Lower leg skin (tissue), 4 donors: ENCODE measurements at regions not wholly inside any gene's neighbourhood (a gene's known extent, or its start where the extent isn't known, plus 50 kb on each side); places are given as distances from the start of the nearest gene placed in this dataset.

Source experiments
- DNase-seq, 2 donors: peaks; one replicate each; pipeline ENCODE4 v3.0.0-alpha.2; 2019; ENCODE audit warnings: low spot score in 2 of 2
- H3K4me3 ChIP-seq: fragments of 200-600 bp; sonication (generic); 2 replicates; pipeline ENCODE4 v1.5.1; 2017; ENCODE audit warnings: mild to moderate bottlenecking, low read depth; ENCODE audit not compliant: poor library complexity, severe bottlenecking
- POLR2A ChIP-seq, 2 donors: fragments of 450-650 bp; IDR thresholded peaks; one replicate each; pipeline ENCODE4 v1.6.1; 2016 to 2017; ENCODE audit warnings: antibody characterized with exemption in 2 of 2, mild to moderate bottlenecking in 1 of 2, moderate library complexity in 1 of 2
- WGBS, 2 donors: methylation state at CpG; one replicate each; pipeline ENCODE4 v1.1.5; 2018; 5-methylcytosine and 5-hydroxymethylcytosine counted together
- intact Hi-C: fragments of 100-400 bp; cut with DNase I; formaldehyde crosslinking; loops from one replicate; pipeline ENCODE4 v1.15.0; 2023; ENCODE audit warnings: low total_unique reads
- TF ChIP-seq, protein P1 (sequence below), 3 donors: fragments of 450-650 bp; IDR thresholded peaks; one replicate each; pipeline ENCODE4 v1.5.1; 2016; ENCODE audit warnings: antibody characterized with exemption in 3 of 3, mild to moderate bottlenecking in 3 of 3, moderate library complexity in 2 of 3

GRCh38 chr12:86331457-86331856, 75.3 kb upstream of the MGAT4C start:
- 6 to 28% methylated on average over 2 of the region's 2 CpGs for WGBS, 2 donors
- DNase-seq, result no peak
- TF ChIP-seq, protein P1, sequence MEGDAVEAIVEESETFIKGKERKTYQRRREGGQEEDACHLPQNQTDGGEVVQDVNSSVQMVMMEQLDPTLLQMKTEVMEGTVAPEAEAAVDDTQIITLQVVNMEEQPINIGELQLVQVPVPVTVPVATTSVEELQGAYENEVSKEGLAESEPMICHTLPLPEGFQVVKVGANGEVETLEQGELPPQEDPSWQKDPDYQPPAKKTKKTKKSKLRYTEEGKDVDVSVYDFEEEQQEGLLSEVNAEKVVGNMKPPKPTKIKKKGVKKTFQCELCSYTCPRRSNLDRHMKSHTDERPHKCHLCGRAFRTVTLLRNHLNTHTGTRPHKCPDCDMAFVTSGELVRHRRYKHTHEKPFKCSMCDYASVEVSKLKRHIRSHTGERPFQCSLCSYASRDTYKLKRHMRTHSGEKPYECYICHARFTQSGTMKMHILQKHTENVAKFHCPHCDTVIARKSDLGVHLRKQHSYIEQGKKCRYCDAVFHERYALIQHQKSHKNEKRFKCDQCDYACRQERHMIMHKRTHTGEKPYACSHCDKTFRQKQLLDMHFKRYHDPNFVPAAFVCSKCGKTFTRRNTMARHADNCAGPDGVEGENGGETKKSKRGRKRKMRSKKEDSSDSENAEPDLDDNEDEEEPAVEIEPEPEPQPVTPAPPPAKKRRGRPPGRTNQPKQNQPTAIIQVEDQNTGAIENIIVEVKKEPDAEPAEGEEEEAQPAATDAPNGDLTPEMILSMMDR (IDR thresholded peaks at IDR 0.05), result no peak
- TF ChIP-seq POLR2A (IDR thresholded peaks at IDR 0.05), result no peak
- no peak overlapping the region for H3K4me3 ChIP-seq
- intact Hi-C loops, result no loop called here

DNA sequence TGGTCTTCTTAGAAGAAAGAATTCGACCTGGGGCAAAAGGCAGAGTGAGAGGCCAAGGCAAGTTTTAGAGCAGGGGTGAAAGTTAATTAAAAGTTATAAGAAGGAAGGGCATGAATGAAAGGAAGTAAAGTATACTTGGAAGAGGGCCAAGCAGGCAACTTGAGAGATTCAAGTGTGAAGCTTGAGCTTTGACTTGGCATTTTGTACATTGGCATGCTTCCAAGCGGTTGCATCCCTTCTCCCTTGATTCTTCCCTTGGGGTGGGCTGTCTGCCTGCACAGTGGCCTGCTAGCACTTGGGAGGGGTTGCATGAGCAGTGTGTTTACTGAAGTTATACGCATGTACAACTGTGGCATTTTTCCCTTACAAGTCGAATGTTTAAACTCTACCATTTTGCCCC, 74.8 kb upstream of the MGAT4C start:
- TF ChIP-seq POLR2A (IDR thresholded peaks at IDR 0.05), result no peak
- TF ChIP-seq, protein P1 (IDR thresholded peaks at IDR 0.05), result no peak
- WGBS, 2 donors, result 50 to 54% methylated on average over 4 of the region's 4 CpGs
- intact Hi-C loops, result no loop called here
- H3K4me3 ChIP-seq, result no peak overlapping the region
- DNase-seq, result no peak

- H3K4me3 ChIP-seq, result no peak overlapping the region
- intact Hi-C loops, result no loop called here
- WGBS, 2 donors, result 85 to 86% methylated on average over 4 of the region's 4 CpGs
- no peak for TF ChIP-seq POLR2A (IDR thresholded peaks at IDR 0.05)
- TF ChIP-seq, protein P1 (IDR thresholded peaks at IDR 0.05), result no peak
- DNase-seq, result no peak
These were observed 56.0 kb upstream of the MGAT4C start for GRCh38 chr12:86312232-86312631.
